ENCODE measurements at regions not wholly inside any gene's neighbourhood (a gene's known extent, or its start where the extent isn't known, plus 50 kb on each side); places are given as distances from the start of the nearest gene placed in this dataset.
"Not testable (repeated sequence)": the region's sequence is repeated elsewhere in the genome, so short reads cannot be mapped to it uniquely, and the experiment has no call there.

DNA sequence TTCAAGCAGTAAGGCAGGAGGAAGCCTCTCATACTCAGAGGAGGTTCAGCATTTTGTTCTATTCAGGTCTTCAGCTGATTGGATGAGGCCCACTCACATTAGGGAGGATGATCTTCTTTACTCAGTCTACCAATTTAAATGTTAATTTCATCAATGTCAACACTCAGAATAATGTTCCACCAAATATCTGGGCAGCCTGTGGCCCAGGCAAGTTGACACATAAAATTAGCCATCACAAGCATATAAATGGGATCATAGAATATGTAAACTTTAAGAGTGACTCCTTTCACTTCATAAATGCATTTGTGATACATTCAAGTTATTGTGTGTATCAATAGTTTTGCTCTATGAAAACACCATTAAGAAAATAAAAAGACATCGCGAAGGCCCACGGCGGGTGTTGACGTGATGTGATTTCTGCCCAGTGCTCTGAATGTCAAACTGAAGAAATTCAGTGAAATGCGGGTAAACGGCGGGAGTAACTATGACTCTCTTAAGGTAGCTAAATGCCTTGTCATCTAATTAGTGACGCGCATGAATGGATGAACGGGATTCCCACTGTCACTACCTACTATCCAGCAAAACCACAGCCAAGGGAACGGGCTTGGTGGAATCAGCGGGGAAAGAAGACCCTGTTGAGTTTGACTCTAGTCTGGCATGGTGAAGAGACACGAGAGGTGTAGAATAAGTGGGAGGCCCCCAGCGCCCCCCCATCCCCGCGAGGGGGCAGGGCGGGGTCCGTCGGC lies 536.1 kb upstream of the AUTS2 start:
- no peak for DNase-seq

DNA sequence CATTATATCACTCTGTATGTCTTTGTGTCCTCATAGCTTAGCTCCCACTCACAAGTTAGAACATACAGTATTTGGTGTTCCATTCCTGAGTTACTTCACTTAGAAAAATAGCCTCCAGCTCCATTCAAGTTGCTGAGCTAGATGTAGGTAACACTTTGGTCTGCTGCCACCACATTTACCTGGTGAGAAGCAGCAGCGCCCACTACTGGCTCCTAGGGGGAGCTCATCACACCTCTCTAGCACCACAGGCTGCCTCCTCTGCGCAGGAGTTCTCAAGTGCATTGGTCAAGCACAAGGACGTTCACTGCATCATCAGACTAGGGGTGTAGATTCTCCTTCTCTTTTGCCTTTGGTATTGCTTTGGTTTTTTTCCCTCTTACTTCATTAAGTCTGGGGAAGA lies 530.9 kb upstream of the AUTS2 start:
- no peak for DNase-seq

DNA sequence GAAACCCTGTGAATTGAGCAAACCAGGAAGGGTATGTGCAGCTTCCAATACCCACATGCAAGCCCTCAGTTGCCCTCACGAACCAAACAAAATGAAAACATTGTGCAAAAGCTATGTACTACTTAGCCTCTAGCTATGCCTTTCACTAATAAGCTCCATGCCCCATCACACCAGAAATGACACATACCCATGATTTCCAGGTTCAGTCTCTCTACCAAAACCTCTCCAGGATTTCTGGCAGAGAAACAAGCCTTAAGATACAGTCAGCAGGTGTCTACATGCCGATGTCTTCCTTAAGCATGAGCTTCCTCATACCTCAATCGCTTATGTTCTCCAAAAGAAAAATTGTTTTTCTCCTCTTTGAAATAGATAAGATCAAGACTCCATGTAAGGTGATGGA lies 527.8 kb upstream of the AUTS2 start:
- DNase-seq: no peak

DNA sequence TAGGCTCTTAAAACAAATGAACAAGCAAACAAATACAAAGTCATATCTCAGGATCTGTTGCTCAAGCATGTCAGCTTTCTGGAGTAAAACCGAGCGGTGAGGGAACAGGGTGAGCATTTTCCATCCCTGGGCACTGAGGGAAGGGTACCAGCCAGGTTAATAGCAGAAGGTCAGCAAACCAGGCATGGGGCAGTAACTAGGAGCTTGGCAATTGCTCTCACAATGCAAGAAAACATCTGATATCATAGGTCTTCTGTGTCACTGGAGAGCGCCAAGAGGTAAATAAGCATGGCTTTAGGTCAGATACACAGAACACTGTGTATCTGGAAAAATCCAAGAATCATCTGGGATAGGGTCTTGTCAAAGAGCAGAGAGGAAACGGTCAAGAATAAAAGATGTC lies 521.7 kb upstream of the AUTS2 start:
- DNase-seq: no peak

DNA sequence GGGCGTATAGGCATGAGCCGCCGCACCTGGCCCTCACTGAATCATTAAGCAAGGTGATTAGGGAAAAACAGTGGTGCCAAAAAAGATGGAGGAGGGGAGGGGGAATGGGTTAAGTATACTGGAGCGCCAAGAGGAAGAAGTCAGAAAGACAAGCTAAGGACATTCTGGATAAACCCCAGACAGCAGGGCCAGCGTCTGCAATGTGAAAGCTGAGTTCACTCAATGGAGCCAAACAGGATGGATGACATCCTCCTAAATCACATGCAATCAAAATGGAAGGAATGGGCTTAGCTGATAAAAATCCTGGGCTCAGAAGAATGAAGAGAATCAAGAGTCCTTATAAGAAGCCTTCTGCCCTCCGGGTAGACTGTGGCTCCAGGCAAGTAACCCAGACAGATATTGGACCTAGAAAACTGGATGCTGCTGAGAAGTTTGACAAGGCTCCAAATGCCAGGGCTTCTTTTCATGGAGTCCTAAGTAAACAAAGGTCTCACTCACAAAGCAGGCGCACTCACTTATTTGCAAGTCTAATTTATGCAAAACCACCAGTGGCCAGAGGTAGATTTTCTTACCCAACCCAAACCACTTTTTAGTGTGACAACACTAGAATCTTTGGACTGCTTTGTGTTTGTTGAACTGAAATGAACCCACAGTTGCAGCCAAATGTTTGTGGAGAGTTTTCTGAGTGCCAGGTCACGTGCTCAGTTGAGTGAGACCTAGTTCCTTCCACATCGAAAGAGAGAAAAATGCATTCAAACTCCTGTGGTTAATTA lies 519.1 kb upstream of the AUTS2 start:
- DNase-seq: no peak

DNA sequence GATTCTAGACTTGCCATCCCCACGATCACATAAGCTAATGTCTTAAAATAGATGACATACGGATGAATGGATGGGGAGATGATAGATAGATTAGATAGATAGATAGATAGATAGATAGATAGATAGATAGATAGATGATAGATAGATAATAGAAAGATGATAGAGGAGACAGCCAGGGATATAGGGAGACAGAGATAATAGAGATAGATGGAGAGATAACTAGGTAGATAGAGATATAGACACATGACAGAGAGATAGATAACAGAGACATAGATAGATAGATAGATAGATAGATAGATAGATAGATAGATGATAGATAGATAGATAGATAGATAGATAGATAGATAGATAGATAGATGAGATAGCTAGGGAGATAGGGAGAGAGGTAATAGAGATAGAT lies 511.0 kb upstream of the AUTS2 start:
- not testable (repeated sequence) for DNase-seq

DNA sequence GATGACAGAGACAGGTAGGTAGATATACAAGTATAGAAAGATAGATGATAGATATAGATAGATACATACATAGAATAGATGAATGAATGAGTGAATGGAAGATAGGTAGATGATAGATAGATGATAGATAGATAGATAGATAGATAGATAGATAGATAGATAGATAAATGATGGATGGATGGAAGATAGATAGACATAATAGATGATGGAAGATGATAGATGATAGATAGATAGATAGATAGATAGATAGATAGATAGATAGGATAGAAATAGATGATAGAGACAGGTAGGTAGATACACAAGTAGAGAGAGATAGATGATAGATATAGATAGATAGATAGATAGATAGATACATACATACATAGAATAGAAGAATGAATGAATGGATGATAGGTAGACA lies 510.1 kb upstream of the AUTS2 start:
- DNase-seq: no peak

DNA sequence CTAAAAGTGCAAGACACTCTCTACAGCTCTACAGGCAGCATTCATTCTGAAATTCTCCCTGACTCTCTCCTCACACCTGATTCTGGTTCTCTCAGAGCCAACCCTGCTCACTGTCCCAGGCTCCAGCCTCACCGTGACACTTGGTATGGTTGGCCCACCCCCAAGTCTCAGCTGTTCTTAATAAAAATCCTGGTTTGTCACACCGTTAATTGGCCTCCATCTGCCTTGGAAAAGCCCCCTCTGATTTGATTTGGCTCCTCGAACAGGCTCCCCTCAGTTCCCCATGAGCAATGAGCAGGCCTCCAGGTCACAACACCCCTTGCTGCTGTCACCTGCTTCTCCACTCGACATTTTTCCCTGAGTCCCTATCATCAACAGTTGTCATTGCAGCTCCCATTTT lies 507.3 kb upstream of the AUTS2 start:
- no peak for DNase-seq

DNA sequence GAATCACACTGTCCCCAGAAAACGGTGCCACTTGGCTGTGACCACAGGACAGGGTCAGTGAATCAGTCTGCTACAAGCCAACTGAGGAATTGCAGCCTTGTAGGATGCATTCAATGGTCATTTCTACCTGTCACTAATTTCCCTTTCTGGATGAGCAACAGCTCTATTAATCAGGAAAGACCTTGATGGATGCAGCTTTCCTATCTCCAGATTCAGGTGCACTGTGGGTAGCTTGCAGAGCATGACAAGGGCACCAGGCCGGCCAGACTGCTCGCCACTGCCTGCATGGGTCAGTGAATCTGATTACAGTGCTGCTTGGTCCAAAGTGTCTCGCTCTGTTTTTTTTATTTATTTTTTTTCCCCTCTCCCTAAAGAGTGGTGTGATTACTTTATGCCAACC lies 506.8 kb upstream of the AUTS2 start:
- DNase-seq: no peak

DNA sequence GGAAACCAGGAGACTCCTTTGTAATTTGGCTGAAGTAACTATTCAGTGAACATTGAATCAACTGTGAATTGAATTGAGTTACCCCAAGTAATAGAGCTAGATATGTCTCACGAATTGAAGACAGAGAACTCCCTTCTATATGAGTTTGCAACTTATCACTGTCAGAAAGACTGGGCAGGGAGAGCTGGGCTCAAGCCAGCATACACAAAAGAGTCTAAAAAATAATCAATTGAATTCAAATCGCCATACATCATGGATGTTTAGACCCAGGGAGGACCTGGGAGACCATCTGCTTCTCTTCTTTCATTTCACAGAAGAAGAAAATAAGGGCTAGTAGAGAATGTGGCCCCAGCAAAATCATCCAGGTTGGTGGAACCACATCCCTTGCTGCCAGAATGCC lies 503.1 kb upstream of the AUTS2 start:
- no peak for DNase-seq

DNA sequence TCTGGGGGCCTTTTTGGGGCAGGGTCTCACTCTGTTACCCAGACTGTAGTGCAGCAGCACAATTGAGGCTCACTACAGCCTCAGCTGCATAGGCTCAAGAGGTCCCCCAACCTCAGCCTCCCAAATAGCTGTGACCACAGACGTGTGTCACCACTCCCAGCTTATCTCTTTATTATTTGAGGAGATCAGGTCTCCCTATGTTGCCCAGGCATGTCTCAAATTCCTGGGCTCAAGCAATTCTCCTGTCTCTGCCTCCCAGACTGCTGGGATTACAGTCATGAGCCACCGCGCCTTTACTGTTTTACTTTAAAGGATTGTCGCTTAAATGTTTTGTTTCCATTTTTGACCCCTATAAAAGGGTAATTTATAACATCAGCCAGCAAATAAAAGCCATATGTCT lies 502.6 kb upstream of the AUTS2 start:
- DNase-seq: no peak

DNA sequence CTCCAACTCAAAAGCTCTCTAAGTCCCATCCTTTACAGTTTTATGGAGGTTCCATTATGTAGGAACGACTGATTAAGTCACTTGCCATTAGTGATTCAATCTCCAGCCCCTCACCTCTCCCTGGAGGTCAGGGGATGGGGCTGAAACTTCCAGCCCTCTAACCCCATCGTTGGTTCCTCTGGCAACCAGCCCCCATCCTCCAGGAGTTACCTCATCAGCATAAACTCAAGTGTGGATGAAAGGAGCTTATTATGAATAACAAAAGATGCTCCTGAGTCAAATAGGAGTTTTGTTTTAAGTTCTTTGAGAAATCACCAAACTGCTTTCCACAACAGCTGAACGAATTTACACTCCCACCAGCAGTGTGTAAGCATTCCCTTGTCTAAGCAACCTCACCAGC lies 494.3 kb upstream of the AUTS2 start:
- DNase-seq: no peak

DNA sequence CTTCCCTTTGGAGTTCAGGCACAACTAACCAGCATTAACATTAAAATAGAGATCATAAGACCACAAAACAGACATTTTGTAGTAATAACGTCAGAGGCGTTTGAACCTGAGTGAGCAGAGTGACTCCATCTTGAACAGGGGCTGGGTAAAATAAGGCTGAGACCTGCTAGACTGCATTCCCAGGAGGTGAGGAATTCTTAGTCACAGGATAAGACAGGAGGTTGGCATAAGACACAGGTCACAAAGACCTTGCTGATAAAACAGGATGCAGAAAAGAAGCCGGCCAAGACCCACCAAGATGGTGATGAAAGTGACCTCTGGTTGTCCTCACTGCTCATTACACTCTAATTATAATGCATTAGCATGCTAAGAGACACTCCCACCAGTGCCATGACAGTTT lies 493.2 kb upstream of the AUTS2 start:
- DNase-seq: no peak

DNA sequence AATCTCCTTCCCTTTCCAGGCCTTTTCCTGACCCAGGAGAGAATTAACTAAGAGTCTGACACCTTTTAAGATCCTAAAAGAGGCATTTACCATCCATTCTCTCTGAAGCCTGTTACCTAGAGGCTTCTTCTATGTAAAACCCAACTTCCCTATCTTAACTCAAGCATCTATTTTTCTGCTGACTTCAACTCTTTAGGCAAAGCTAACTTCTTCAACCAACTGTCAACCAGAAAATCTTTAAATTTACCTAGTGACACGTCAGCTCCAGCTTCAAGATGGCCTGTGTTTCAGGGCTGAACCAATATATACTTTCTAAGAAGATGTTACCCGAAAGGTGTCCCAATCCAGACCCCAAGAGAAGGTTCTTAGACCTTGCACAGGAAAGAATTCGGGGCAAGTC lies 492.3 kb upstream of the AUTS2 start:
- no peak for DNase-seq

DNA sequence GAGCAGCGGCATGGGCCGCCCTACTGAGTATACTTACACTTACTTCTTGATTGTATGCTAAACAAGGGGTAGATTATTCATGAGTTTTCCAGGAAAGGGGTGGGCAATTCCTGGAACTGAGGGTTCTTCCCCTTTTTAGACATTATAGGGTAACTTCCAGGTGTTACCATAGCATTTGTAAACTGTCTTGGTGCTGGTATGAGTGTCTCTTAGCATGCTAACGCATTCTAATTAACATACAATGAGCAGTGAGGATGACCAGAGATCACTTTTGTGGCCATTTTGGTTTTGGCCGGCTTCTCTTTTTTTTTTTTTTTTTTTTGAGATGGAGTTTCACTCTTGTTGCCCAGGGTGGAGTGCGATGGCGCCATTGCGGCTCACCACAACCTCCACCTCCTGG lies 491.8 kb upstream of the AUTS2 start:
- DNase-seq: not testable (repeated sequence)

DNA sequence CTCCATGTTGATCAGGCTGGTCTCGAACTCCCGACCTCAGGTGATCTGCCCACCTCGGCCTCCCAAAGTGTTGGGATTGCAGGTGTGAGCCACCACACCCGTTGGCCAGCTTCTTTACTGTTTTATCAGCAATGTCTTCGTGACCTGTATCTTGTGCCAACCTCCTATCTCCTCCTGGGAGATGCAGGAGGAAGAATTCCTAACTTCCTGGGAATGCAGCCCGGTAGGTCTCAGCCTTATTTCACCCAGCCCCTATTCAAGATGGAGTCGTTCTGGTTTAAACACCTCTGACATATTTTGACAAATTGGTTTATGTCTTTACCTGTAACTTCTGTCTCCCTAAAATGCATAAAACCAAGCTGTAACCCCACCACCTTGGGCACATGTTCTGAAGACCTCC lies 491.3 kb upstream of the AUTS2 start:
- not testable (repeated sequence) for DNase-seq

DNA sequence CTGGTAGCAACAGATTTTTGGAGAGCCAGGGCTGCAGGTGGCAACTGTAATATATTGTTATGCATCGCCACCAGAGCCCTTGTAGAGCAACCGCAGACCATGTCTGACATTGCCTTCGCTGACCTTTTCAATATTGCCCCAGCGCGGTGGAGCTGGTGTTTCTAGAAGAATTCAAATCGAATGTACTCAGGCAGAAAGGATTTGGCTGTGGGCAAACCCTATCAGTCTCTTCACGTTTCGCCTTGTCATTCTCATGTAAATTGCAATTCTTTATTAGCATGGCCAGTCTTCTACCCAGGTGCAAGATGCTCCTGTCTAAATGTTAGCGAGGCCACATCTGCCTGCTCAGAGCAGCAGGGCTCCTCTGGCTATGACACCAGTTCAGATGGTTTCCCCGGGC lies 490.2 kb upstream of the AUTS2 start:
- no peak for DNase-seq

DNA sequence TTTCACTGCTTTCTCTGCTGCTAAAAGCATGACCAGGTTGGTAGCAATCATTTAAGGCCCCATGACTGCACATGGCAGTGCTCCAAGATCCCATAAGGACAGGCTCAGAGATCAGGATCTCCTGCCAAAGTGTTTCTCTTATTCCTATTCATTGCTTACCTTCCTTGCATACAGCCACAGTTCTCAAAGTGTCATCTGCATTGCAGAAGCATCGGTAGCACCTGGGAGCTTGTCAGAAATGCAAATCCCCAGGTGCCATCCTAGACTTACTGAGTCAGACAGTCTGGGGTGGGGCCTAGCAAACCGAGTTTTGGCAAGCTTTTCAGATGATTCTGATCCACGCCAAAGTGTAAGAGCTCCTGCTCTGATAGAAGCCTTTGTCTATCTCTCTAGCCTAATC lies 489.0 kb upstream of the AUTS2 start:
- no peak for DNase-seq

DNA sequence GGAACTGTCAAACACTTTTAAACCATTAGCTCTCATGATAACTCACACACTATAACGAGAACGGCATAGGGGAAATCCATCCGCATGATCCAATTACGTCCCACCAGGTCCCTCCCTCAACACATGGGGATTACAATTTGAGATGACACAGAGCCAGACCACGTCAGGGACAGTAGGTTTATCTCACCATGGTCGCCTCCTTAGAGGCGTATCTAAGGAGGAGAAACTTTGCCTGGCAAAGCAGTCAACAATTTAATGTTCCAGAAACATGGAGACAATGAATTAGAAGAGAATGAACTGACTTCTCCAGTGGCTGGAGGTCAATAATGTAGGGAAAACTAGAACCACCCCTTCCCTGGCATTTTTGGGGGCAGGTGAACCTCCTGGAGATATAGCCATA lies 488.4 kb upstream of the AUTS2 start:
- no peak for DNase-seq

DNA sequence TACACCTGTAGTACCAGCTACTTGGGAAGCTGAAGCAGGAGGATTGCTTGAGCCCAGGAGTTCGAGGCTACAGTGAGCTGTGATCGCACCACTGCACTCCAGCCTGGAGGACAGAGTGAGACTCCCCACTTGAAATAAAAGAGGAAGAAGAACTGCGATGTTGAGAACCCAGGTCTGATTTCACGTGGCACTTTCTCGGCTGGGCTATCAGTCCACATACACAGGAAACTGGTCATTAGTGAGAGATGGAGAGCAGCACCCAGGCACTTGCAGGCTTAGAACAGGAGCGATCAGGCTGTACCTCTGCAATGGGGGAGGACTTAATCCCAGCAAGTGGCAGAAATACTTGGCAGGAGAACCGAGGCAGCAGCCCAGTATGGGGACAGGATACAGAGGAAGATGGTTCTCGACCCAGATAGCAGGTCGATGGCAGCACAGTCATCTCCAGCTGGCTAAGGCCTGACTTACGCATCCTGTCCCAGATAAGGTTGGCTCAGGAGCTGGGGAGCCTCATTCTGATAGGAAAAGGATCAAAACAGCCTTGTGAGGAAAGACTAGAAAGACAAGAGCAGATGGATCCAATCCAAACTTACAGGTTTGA lies 487.7 kb upstream of the AUTS2 start:
- no peak for DNase-seq

DNA sequence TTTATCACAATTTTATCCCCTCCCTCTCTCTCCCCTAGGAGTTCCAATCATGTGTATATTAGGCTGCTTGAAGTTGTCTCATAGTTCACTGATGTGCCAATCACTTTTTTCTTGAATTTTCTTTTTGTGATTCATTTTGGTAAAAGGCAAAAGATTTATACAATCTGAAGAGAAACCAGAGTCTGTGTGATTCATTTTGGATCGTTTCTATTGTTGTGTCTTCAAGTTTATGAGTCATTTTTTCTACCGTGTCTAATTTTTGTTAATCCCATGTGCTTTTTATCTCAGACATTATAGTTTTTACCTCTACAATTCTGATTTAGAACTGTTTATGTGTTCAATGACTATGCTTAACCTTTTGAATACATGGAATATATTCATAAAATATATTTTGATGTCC lies 483.9 kb upstream of the AUTS2 start:
- DNase-seq: no peak

DNA sequence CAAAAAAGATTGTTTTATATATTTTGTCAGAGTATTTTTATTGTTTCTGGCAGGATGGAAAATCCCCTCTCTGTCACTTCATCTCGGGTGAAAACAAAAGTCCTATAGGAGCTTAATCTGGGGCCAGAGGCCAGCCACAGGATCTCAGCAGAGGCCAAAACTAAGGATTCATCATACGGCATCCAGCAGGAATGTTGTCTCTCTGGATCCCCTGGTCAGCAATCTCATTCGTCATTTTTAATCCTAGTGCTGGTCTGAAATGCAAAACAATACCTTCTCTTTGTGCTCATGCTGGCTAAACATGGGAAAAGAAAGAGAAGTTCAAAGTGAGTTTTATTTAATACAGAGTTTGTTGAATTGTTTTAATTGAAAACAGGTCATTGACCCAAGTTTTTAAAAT lies 482.5 kb upstream of the AUTS2 start:
- no peak for DNase-seq

DNA sequence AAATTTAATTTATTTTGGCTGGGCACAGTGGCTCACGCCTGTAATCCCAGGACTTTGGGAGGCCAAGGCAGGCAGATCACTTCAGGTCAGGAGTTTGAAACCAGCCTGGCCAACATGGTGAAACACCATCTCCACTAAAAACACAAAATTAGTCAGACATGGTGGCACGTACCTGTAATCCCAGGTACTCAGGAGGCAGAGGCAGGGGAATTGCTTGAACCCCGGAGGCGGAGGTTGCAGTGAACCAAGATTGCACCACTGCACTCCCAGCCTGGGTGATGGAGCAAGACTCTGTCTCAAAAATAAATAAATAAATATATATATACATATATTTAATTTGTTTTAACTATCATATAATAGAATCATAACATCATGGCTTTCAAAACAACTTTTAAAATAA lies 482.1 kb upstream of the AUTS2 start:
- DNase-seq: not testable (repeated sequence)

DNA sequence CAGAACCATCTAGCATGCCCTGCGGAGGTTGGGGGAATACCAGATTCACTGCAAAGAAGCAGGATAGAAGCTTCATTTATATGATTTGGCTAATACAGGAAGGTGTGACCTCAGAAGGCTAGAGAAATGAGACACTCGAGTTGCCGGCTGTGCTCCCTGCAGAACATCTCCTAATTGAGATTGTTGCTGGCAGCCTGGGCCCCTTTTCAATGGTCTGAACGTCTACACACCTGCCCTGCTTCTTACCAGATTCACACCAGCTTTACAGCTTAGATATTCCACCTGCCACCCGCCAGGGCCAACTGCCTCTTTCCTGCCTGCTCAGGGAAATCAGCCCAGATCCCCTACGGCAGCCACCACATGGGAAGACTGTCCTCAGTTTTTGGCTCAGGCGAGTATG lies 475.3 kb upstream of the AUTS2 start:
- DNase-seq: no peak
